Stimulated activated CD4-positive, alpha-beta T cell treated with anti-CD3 and anti-CD28 coated beads, Interleukin-12 subunit alpha, Interleukin-12 subunit beta, amount 100 ng/mL, for 4 hours (primary cell): ENCODE measurements at regions not wholly inside any gene's neighbourhood (a gene's known extent, or its start where the extent isn't known, plus 50 kb on each side); places are given as distances from the start of the nearest gene placed in this dataset.

Experiments
- DNase-seq: peaks from one replicate; pipeline ENCODE4 v3.0.0-alpha.2; 2020

GRCh38 chr2:133816037-133816436 is 247.8 kb upstream of the NCKAP5 start:
- no peak for DNase-seq

GRCh38 chr2:133817680-133818566 is 249.7 kb upstream of the NCKAP5 start:
- no peak for DNase-seq

GRCh38 chr2:133818661-133819060 is 250.4 kb upstream of the NCKAP5 start:
- no peak for DNase-seq

- DNase-seq: no peak
Measured at GRCh38 chr2:133819906-133820305, 251.6 kb upstream of the NCKAP5 start.

GRCh38 chr2:133821107-133821760 is 253.0 kb upstream of the NCKAP5 start:
- DNase-seq: no peak

GRCh38 chr2:133822517-133823225 is 254.4 kb upstream of the NCKAP5 start:
- no peak for DNase-seq

GRCh38 chr2:133823226-133823550 is 254.9 kb upstream of the NCKAP5 start:
- DNase-seq: no peak

GRCh38 chr2:133824869-133825268 is 256.6 kb upstream of the NCKAP5 start:
- no peak for DNase-seq

- no peak for DNase-seq
Measured at GRCh38 chr2:133825778-133826177, 257.5 kb upstream of the NCKAP5 start.

GRCh38 chr2:133828913-133829312 is 260.6 kb upstream of the NCKAP5 start:
- DNase-seq: no peak

GRCh38 chr2:133829450-133830020 is 261.3 kb upstream of the NCKAP5 start:
- no peak for DNase-seq

GRCh38 chr2:133833746-133834145 is 265.5 kb upstream of the NCKAP5 start:
- DNase-seq: no peak

GRCh38 chr2:133835821-133836619 is 267.8 kb upstream of the NCKAP5 start:
- DNase-seq: no peak

- no peak for DNase-seq
Measured at GRCh38 chr2:133836691-133837345, 268.6 kb upstream of the NCKAP5 start.

GRCh38 chr2:133837441-133838094 is 269.3 kb upstream of the NCKAP5 start:
- DNase-seq: no peak

- no peak for DNase-seq
Measured at GRCh38 chr2:133838642-133839365, 270.5 kb upstream of the NCKAP5 start.

GRCh38 chr2:133839677-133840076 is 271.4 kb upstream of the NCKAP5 start:
- no peak for DNase-seq

- DNase-seq: no peak
Measured at GRCh38 chr2:133840761-133841160, 272.5 kb upstream of the NCKAP5 start.

GRCh38 chr2:133841900-133842299 is 273.6 kb upstream of the NCKAP5 start:
- no peak for DNase-seq

GRCh38 chr2:133842446-133842845 is 274.2 kb upstream of the NCKAP5 start:
- no peak for DNase-seq

- no peak for DNase-seq
Measured at GRCh38 chr2:133843091-133843490, 274.8 kb upstream of the NCKAP5 start.
